ENCODE measurements at regions not wholly inside any gene's neighbourhood (a gene's known extent, or its start where the extent isn't known, plus 50 kb on each side); places are given as distances from the start of the nearest gene placed in this dataset.

GRCh38 chr22:25362883-25363240 lies 143.4 kb downstream of the CRYBB2 start:
- TF ChIP-seq POLR2AphosphoS5 (IDR thresholded peaks at IDR 0.05; ENCODE audit: low read depth) (no peak), ETS1 (IDR thresholded peaks at IDR 0.05) (no peak), JUNB (IDR thresholded peaks at IDR 0.05; ENCODE audit: unreplicated experiment) (no peak), CTCF (conservative IDR thresholded peaks at IDR 0.05; ENCODE audit: low read depth in 2 of 2) (no peak), ZNF331 (CRISPR knock-in tag; IDR thresholded peaks at IDR 0.05; ENCODE audit: low read depth) (no peak), EZH2phosphoT487 (IDR thresholded peaks at IDR 0.05; ENCODE audit: unreplicated experiment) (no peak), REST (IDR thresholded peaks at IDR 0.05; ENCODE audit: unreplicated experiment) (no peak), ZNF114 (CRISPR knock-in tag; IDR thresholded peaks at IDR 0.05) (no peak)

All from GM23338 (cell line).